Hepatocyte (in vitro differentiated cells): ENCODE measurements at regions not wholly inside any gene's neighbourhood (a gene's known extent, or its start where the extent isn't known, plus 50 kb on each side); places are given as distances from the start of the nearest gene placed in this dataset.

ENCODE experiments used
- DNase-seq: peaks from one replicate; pipeline ENCODE4 v3.0.0-alpha.2; 2016; ENCODE audit warnings: low spot score
- H2AFZ ChIP-seq: fragments of 200-600 bp; sonication (generic); 2 replicates; pipeline ENCODE4 v1.6.0; 2016; ENCODE audit warnings: antibody characterized with exemption, mild to moderate bottlenecking
- H3K27ac ChIP-seq: fragments of 200-600 bp; sonication (generic); 2 replicates; pipeline ENCODE4 v1.5.1; 2016; ENCODE audit warnings: mild to moderate bottlenecking
- H3K27me3 ChIP-seq: fragments of 200-600 bp; sonication (generic); 2 replicates; pipeline ENCODE4 v1.6.1; 2016
- H3K36me3 ChIP-seq: fragments of 200-600 bp; sonication (generic); replicated peaks from 2 replicates; pipeline ENCODE4 v1.5.1; 2016; ENCODE audit warnings: low read depth; ENCODE audit not compliant: insufficient read depth
- H3K4me1 ChIP-seq: fragments of 200-600 bp; sonication (generic); 2 replicates; pipeline ENCODE4 v1.5.1; 2016; ENCODE audit warnings: mild to moderate bottlenecking, moderate library complexity; ENCODE audit not compliant: insufficient read depth
- H3K4me2 ChIP-seq: fragments of 200-600 bp; sonication (generic); 2 replicates; pipeline ENCODE4 v1.6.0; 2016
- H3K4me3 ChIP-seq: fragments of 200-600 bp; sonication (generic); 2 replicates; pipeline ENCODE4 v1.5.1; 2016; ENCODE audit warnings: mild to moderate bottlenecking
- H3K79me2 ChIP-seq: fragments of 200-600 bp; sonication (generic); 2 replicates; pipeline ENCODE4 v1.6.0; 2017; ENCODE audit warnings: mild to moderate bottlenecking
- H3K9me2 ChIP-seq: fragments of 200-600 bp; sonication (generic); replicated peaks from 2 replicates; pipeline ENCODE4 v1.6.0; 2017; ENCODE audit warnings: mild to moderate bottlenecking; ENCODE audit not compliant: insufficient read depth
- H3K9me3 ChIP-seq: fragments of 200-600 bp; sonication (generic); 2 replicates; pipeline ENCODE4 v1.5.1; 2016; ENCODE audit warnings: low read depth, mild to moderate bottlenecking
- H4K20me1 ChIP-seq: fragments of 200-600 bp; sonication (generic); 2 replicates; pipeline ENCODE4 v1.6.0; 2016; ENCODE audit warnings: mild to moderate bottlenecking; ENCODE audit not compliant: insufficient read depth, poor library complexity, severe bottlenecking
- CTCF ChIP-seq: fragments of 200-600 bp; sonication (generic); IDR thresholded peaks from 2 replicates; pipeline ENCODE4 v1.5.1; 2016; ENCODE audit warnings: antibody characterized with exemption, mild to moderate bottlenecking; ENCODE audit not compliant: poor library complexity
- EZH2 ChIP-seq: fragments of 200-600 bp; sonication (generic); IDR thresholded peaks from 2 replicates; pipeline ENCODE4 v1.6.1; 2016; ENCODE audit warnings: antibody characterized with exemption, mild to moderate bottlenecking, borderline replicate concordance
- EZH2phosphoT487 ChIP-seq: fragments of 200-600 bp; sonication (generic); IDR thresholded peaks from one replicate; pipeline ENCODE4 v1.6.1; 2018; ENCODE audit warnings: antibody characterized with exemption, mild to moderate bottlenecking, low read depth, moderate library complexity; ENCODE audit not compliant: unreplicated experiment, severe bottlenecking
- WGBS: methylation state at CpG from one replicate; pipeline ENCODE4 v1.1.6; 2016; ENCODE audit warnings: low lambda C conversion rate; ENCODE audit errors: missing lambda C conversion rate; 5-methylcytosine and 5-hydroxymethylcytosine counted together

GRCh38 chr2:187232749-187233148 is 215.3 kb downstream of the CALCRL start:
- Histone ChIP-seq H3K4me2 (no peak overlapping the region), H3K9me2 (no peaks in the 10 kb centered on the region), H3K27me3 (no peaks in the 10 kb centered on the region), H3K27ac (no peak overlapping the region), H3K4me1 (no peaks in the 10 kb centered on the region), H3K9me3 (no peaks in the 10 kb centered on the region), H3K36me3 (no peaks in the 10 kb centered on the region), H3K79me2 (no peaks in the 10 kb centered on the region), H2AFZ (no peak overlapping the region), H3K4me3 (no peak overlapping the region), H4K20me1 (no peaks in the 10 kb centered on the region)
- WGBS, result 90% methylated on average over 1 of the region's 1 CpG
- no peak for DNase-seq
- no peak for TF ChIP-seq EZH2
- no peak for TF ChIP-seq CTCF
- TF ChIP-seq EZH2phosphoT487, result no peak

- H2AFZ ChIP-seq, result no peak overlapping the region
- no peaks in the 10 kb centered on the region for H3K27me3 ChIP-seq
- H3K4me2 ChIP-seq, result no peak overlapping the region
- TF ChIP-seq EZH2 (no peak), EZH2phosphoT487 (no peak), CTCF (no peak)
- no peak overlapping the region for H3K27ac ChIP-seq
- no peaks in the 10 kb centered on the region for H3K9me3 ChIP-seq
- H3K9me2 ChIP-seq, result no peaks in the 10 kb centered on the region
- DNase-seq, result no peak
- no peaks in the 10 kb centered on the region for H3K36me3 ChIP-seq
- no peaks in the 10 kb centered on the region for H3K4me1 ChIP-seq
- no peaks in the 10 kb centered on the region for H3K79me2 ChIP-seq
- no peak overlapping the region for H3K4me3 ChIP-seq
- WGBS, result 89% methylated on average over 3 of the region's 3 CpGs
- no peaks in the 10 kb centered on the region for H4K20me1 ChIP-seq
These were observed 218.0 kb downstream of the CALCRL start for GRCh38 chr2:187230088-187230487.

GRCh38 chr2:187228986-187229385 is 219.1 kb downstream of the CALCRL start:
- no peaks in the 10 kb centered on the region for H3K4me1 ChIP-seq
- no peak overlapping the region for H2AFZ ChIP-seq
- no peaks in the 10 kb centered on the region for H3K27me3 ChIP-seq
- no peaks in the 10 kb centered on the region for H3K9me3 ChIP-seq
- DNase-seq, result no peak
- H3K9me2 ChIP-seq, result no peaks in the 10 kb centered on the region
- no peak overlapping the region for H3K4me2 ChIP-seq
- H3K36me3 ChIP-seq, result no peaks in the 10 kb centered on the region
- H3K79me2 ChIP-seq, result no peaks in the 10 kb centered on the region
- no peak overlapping the region for H3K4me3 ChIP-seq
- TF ChIP-seq EZH2, result no peak
- WGBS, result 82% methylated on average over 1 of the region's 1 CpG
- H3K27ac ChIP-seq, result no peak overlapping the region
- H4K20me1 ChIP-seq, result no peaks in the 10 kb centered on the region

- H3K4me2 ChIP-seq, result no peak overlapping the region
- H2AFZ ChIP-seq, result no peak overlapping the region
- H3K9me2 ChIP-seq, result no peaks in the 10 kb centered on the region
- H3K27me3 ChIP-seq, result no peaks in the 10 kb centered on the region
- no peaks in the 10 kb centered on the region for H3K9me3 ChIP-seq
- TF ChIP-seq CTCF (no peak), EZH2phosphoT487 (no peak), EZH2 (no peak)
- no peaks in the 10 kb centered on the region for H4K20me1 ChIP-seq
- no peaks in the 10 kb centered on the region for H3K36me3 ChIP-seq
- DNase-seq, result no peak
- H3K4me3 ChIP-seq, result no peak overlapping the region
- H3K27ac ChIP-seq, result no peak overlapping the region
- 76% methylated on average over 3 of the region's 3 CpGs for WGBS
- H3K4me1 ChIP-seq, result no peaks in the 10 kb centered on the region
- H3K79me2 ChIP-seq, result no peaks in the 10 kb centered on the region
These were observed 223.1 kb downstream of the CALCRL start for GRCh38 chr2:187224989-187225388.
